ENCODE measurements at regions not wholly inside any gene's neighbourhood (a gene's known extent, or its start where the extent isn't known, plus 50 kb on each side); places are given as distances from the start of the nearest gene placed in this dataset.

DNA sequence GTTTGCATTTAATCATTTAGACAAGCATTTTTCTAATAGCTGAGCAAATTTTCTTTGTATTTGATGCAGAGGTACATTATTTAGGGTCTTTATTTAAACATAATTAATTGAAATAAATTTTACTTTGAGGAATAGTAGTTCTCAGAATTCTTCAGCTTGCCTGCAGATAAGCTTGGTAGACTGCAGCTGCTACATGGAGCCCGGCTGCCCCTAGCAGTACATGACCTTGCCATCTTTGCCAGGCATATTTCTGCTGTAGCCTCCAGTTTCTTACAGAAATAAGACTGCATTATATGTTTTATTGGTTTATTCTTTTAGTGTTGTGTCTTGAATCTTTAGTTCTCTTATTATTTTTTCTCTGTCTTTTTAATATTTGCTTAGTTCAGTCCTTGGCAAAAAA, 396.8 kb downstream of the QKI start:
- TF ChIP-seq, protein P1, sequence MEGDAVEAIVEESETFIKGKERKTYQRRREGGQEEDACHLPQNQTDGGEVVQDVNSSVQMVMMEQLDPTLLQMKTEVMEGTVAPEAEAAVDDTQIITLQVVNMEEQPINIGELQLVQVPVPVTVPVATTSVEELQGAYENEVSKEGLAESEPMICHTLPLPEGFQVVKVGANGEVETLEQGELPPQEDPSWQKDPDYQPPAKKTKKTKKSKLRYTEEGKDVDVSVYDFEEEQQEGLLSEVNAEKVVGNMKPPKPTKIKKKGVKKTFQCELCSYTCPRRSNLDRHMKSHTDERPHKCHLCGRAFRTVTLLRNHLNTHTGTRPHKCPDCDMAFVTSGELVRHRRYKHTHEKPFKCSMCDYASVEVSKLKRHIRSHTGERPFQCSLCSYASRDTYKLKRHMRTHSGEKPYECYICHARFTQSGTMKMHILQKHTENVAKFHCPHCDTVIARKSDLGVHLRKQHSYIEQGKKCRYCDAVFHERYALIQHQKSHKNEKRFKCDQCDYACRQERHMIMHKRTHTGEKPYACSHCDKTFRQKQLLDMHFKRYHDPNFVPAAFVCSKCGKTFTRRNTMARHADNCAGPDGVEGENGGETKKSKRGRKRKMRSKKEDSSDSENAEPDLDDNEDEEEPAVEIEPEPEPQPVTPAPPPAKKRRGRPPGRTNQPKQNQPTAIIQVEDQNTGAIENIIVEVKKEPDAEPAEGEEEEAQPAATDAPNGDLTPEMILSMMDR (IDR thresholded peaks at IDR 0.05) = no peak
- no peak for TF ChIP-seq EP300 (IDR thresholded peaks at IDR 0.05; ENCODE audit: low read depth)
- no peak for TF ChIP-seq POLR2A (IDR thresholded peaks at IDR 0.05)
